ENCODE measurements at regions not wholly inside any gene's neighbourhood (a gene's known extent, or its start where the extent isn't known, plus 50 kb on each side); places are given as distances from the start of the nearest gene placed in this dataset.

- Mint-ChIP-seq H3K9me3 (peaks cover 2 to 9% (median 3%) of the 10 kb centered on the region in 7 donors), H3K27me3 (ENCODE audit: low read depth in 3 of 3) (no peaks in the 10 kb centered on the region), H3K36me3 (no peaks in the 10 kb centered on the region), H3K27ac (no peak overlapping the region), H3K4me1 (no peaks in the 10 kb centered on the region), H3K4me3 (no peak overlapping the region)
- Histone ChIP-seq H3K27me3 (ENCODE audit: control insufficient read depth in 2 of 2, insufficient read depth in 2 of 2, low read length in 2 of 2) (no peaks in the 10 kb centered on the region), H2AFZ (ENCODE audit: insufficient read depth, low read depth, low read length, poor library complexity, severe bottlenecking) (no peak overlapping the region), H3K36me3 (replicated peaks in 1 of 2; ENCODE audit: control insufficient read depth in 1 of 2, insufficient read depth in 2 of 2, low read length in 2 of 2) (no peaks in the 10 kb centered on the region), H3K79me2 (ENCODE audit: insufficient read depth, low read length) (no peaks in the 10 kb centered on the region), H3K4me3 (replicated peaks in 1 of 3; ENCODE audit: low read depth in 2 of 3, low read length in 3 of 3) (no peak overlapping the region), H3K27ac (ENCODE audit: low read depth in 1 of 2, low read length in 2 of 2) (no peak overlapping the region), H3K4me1 (ENCODE audit: control insufficient read depth in 1 of 2, insufficient read depth in 2 of 2, low read length in 2 of 2) (no peaks in the 10 kb centered on the region), H3K9ac (ENCODE audit: insufficient read depth, low read length, poor library complexity, severe bottlenecking) (no peak overlapping the region), H4K20me1 (ENCODE audit: insufficient read depth, low read length) (no peaks in the 10 kb centered on the region), H3K4me2 (replicated peaks; ENCODE audit: extremely low read depth, low read length, poor library complexity, severe bottlenecking) (no peak overlapping the region), H3K9me3 (replicated peaks in 1 of 2; ENCODE audit: control insufficient read depth in 1 of 2, insufficient read depth in 1 of 2, low read length in 2 of 2) (no peaks in the 10 kb centered on the region)
- intact Hi-C loops (cut with micrococcal nuclease) = no loop called here
- no peak for TF ChIP-seq CTCF (IDR thresholded peaks at IDR 0.05)
- DNase-seq = no peak
These were observed 166.3 kb downstream of the SAMD5 start for GRCh38 chr6:147674794-147675193.

GRCh38 chr6:147675281-147675680, 166.8 kb downstream of the SAMD5 start:
- DNase-seq = no peak
- H3K4me3 ChIP-seq (replicated peaks in 1 of 3; ENCODE audit: low read depth in 2 of 3, low read length in 3 of 3) = no peak overlapping the region
- WGBS (ENCODE audit: insufficient coverage) = no CpG with 5 or more reads among the region's 6 CpGs
- Mint-ChIP-seq H3K4me3 (no peak overlapping the region), H3K36me3 (no peaks in the 10 kb centered on the region), H3K27me3 (ENCODE audit: low read depth in 3 of 3) (no peaks in the 10 kb centered on the region), H3K9me3 (peaks cover 2 to 9% (median 3%) of the 10 kb centered on the region in 7 donors), H3K27ac (no peak overlapping the region), H3K4me1 (no peaks in the 10 kb centered on the region)
- TF ChIP-seq CTCF (IDR thresholded peaks at IDR 0.05) = no peak
- H3K9me3 ChIP-seq (replicated peaks in 1 of 2; ENCODE audit: control insufficient read depth in 1 of 2, insufficient read depth in 1 of 2, low read length in 2 of 2) = no peaks in the 10 kb centered on the region
- no peak overlapping the region for H3K27ac ChIP-seq (ENCODE audit: low read depth in 1 of 2, low read length in 2 of 2)
- H4K20me1 ChIP-seq (ENCODE audit: insufficient read depth, low read length) = no peaks in the 10 kb centered on the region
- no peaks in the 10 kb centered on the region for H3K79me2 ChIP-seq (ENCODE audit: insufficient read depth, low read length)
- no peaks in the 10 kb centered on the region for H3K4me1 ChIP-seq (ENCODE audit: control insufficient read depth in 1 of 2, insufficient read depth in 2 of 2, low read length in 2 of 2)
- no peaks in the 10 kb centered on the region for H3K36me3 ChIP-seq (replicated peaks in 1 of 2; ENCODE audit: control insufficient read depth in 1 of 2, insufficient read depth in 2 of 2, low read length in 2 of 2)
- no peak overlapping the region for H2AFZ ChIP-seq (ENCODE audit: insufficient read depth, low read depth, low read length, poor library complexity, severe bottlenecking)
- H3K4me2 ChIP-seq (replicated peaks; ENCODE audit: extremely low read depth, low read length, poor library complexity, severe bottlenecking) = no peak overlapping the region
- intact Hi-C loops (cut with micrococcal nuclease) = no loop called here
- H3K9ac ChIP-seq (ENCODE audit: insufficient read depth, low read length, poor library complexity, severe bottlenecking) = no peak overlapping the region
- H3K27me3 ChIP-seq (ENCODE audit: control insufficient read depth in 2 of 2, insufficient read depth in 2 of 2, low read length in 2 of 2) = no peaks in the 10 kb centered on the region
